Activated CD8-positive, alpha-beta memory T cell treated with anti-CD3 and anti-CD28 coated beads for 1 hour (primary cell): ENCODE measurements at regions not wholly inside any gene's neighbourhood (a gene's known extent, or its start where the extent isn't known, plus 50 kb on each side); places are given as distances from the start of the nearest gene placed in this dataset.

Experiments
- DNase-seq, 2 donors: peaks; one replicate each; pipeline ENCODE4 v3.0.0-alpha.2; 2020; ENCODE audit warnings: low read depth in 1 of 2; ENCODE audit errors: extremely low read depth in 1 of 2

DNA sequence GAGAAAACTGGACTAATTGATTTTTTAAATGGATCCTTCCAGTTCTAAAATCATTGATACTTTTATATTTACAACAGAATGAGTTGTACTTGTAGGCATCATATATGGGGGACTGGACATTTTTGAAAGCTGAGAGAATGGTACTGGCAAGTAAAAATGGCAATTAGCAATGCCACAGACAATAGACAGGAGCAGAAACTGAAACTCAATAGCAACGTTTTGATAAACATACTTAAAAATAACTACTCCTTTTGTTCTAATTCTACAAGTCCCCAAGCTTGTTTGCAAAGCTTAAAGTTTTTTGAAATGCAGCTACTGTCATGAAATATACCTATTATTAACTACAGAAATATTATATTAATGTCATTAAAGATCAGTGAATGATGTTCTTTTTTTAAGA is 52.8 kb upstream of the FBXL7 start:
- DNase-seq, result no peak

DNA sequence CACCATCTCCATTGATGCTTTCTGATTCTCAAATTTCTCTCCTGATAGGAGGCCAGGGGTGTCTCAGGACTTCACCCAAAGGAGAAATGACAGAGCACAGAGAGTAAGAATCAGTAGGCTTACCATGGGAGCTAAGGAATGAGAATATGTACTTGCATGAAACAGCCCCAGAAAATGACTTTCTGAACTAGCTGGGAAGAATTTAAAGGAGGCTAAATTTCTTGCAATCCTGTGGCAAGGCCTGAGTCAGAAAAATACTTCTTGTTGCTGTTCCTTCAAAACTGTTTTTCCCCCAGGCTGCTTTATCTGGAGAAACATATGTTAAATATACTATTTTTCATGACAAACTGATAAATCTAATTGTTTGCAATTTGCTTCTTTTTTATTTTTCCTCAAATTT is 53.4 kb upstream of the FBXL7 start:
- DNase-seq, result no peak

DNA sequence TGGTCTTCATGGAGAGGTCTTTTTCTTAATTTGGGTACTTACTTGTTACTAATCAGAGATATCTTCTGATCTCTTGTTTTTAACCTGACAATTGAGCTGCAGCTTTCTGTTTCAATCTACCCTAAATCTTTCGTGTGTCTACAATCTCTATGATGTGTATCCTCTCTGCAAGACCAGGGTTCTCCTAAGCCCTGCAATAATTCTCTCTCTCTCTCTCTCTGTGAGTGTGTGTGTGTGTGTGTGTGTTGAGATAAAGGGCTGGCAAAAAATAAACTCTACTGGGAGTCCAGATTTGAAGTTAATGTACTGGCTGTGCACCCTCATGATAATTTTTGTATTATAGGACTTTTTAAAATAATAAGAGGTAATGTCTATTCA is 57.8 kb upstream of the FBXL7 start:
- DNase-seq, result no peak

DNA sequence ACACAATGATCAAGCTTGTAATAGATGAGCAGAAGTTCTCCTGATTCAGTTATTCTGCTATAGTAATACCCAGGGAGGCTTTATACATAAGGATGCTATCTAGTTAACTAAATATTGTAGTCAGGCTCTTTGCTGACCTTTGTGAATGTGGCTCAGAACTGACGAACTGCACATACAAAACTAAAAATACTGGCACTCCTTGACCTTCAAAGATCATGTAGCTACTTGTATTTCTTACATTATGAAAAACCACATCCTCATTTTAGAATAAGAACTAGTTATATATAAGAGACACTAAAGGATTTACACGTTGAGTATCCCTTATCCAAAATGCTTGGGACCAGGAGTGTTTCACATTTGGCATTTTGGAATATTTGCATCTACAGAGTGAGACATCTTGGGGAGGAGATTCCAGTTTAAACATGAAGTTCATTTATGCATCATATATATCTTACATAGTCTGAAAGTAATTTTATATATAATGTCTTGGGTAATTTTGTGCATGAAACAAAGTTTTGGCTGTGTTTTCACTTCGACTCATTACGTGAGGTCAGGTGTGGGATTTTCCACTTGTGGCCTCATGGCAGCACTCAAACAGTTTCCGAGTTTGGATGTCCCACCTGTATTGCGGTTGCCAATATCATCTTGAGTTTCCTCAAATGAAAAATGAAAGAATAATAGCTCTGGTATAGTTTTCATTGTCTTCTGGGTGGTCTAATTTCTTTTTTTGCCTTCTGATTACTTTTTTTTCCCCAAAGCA is 58.4 kb upstream of the FBXL7 start:
- no peak for DNase-seq

DNA sequence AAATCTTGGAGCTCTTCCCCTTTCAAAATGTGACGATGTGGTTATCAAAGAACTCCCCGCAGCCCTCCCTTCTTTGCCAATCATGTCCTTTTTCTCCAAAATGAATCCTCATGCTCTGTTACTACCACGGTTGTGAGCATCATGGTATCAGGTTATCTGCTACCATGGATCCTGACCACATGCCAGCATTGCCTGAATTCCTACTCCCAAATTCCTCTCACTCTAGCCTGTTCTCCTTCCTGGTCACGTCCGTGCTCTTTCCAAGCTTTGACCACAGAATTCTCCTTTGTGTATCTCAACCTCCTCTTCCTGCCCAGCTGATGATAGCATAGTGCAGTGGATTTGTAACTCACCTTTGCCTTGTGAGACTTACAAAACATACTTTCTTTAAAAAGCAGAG is 59.5 kb upstream of the FBXL7 start:
- DNase-seq, result no peak

DNA sequence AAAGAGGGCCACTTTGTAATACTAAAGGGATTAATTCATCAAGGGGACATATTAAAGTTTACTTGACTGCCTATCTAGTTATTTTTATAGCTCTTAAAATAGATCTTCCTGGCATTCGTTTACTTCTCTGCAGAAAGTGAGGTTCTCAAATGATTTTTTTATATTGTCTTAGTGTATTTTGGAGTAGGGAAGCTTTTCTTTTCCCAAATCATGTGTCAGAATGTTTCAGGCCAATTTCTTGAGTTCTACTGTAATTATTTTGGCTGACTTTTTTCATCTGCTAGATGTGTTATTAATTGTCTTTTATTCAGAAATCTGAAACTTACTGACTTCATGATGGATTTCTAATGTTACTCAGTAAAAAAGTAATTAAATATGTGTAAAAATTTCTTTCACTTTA is 60.2 kb upstream of the FBXL7 start:
- no peak for DNase-seq

DNA sequence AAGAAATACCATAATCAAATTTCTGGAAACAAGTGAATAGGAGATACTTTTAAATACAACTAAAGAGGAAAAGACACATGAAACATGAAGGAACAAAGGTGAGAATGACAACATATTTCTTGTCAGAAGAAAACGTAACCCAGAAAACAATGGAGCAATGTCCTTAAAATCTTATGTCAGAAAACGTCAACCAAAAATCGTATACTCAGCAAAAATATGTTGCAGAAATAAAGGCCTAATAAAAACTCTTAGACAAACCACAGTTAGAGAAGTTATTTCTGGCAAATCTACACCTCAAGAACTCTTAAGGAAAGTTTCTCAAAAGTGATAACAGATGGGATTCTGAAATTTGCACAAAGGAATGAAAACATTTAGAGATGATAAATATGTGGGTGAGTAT is 66.3 kb upstream of the FBXL7 start:
- no peak for DNase-seq

DNA sequence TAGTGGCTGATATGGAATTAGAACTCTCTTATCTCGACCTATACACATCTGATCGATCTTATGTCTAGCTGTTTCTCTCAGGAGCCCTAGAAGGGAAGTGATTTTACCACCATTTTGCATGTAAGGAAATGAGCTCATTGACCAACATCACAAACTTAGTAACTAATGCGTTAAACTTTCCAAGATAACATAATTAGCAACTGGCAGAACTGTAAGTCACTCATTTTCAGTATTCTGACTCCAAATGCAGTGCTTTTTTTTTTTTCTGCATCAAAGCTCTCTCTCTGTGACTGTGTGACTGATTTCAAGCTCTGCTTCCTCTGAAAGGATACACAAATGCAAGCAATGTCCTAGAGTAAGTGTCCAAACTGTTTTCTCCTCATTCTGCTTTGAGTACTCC is 68.1 kb upstream of the FBXL7 start:
- no peak for DNase-seq

DNA sequence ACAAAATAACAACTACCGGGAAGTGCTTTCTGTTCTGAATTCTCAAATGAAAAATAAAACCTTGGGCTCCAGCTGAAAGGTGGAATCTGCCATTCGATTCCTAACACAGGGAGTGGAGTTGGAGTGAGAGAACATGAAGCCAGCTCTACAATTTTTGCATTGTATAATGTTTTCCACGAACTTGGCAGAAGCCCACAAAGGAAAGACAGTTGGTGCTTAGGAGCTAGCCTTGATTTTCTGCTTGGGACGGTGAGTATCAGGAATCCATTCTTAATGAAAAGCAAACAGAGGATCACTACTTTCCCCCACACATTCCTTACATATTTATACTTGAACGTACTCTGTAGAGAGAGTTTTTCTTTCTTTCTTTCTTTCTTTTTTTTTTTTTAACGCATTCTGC is 74.2 kb upstream of the FBXL7 start:
- DNase-seq, result no peak

DNA sequence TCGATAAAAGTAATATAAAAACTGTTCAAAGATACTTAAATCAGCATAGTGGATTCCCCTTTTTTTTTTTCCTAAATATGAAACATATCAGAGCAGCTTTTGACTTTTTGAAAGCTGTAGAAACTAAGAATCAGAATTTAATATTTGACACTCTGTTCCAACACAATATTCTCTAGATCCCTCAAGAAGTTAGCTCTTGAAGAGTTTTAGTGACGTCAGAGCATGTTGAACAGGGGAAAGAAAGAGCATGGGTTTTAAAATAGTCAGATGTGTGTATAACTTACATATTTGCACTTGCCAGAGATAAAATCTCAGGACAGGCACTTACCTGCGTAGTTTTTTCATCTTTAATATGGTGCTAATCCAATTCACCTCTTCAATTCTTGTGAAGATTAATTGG is 75.2 kb upstream of the FBXL7 start:
- no peak for DNase-seq

DNA sequence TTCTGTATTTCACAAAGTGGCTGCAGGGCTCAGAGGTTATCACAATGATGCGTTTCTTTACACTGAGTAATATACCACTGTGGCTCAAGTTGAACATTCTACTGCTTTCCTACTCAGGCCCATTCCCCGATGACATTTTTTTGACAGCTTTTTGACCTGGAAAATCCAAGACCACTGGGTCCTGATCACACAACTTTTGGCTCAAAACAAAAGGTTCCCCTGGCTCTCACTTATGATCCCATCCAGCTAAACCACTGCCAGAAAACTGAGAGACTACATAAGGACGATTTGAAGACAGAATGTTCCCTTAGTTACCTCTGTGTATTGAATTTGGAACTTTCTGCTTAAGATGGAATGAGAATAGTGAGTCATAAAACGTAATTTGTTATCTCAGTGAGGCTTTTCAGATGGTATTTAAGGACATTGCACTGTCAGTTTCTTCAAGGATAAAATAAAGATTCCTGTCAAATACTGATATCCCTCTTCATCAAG is 78.0 kb upstream of the FBXL7 start:
- DNase-seq, result no peak

DNA sequence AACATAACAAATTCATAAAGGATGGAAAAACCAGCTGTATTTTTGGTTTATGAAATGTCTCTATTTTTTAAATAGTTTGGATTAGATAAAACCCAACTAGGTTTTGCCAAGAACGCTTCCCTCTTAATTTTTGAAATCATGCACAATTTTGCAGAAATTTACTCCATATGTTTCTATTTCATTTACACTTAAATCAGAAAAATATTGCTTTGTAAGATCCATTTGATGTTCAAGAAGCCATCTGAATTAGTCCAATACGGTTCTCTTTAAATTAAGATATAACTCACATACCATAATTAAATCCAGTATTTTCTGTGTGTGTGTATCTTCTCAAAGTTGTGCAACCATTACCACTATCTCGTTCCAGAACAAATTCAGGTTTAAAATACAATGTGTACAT is 78.6 kb upstream of the FBXL7 start:
- DNase-seq, result no peak

DNA sequence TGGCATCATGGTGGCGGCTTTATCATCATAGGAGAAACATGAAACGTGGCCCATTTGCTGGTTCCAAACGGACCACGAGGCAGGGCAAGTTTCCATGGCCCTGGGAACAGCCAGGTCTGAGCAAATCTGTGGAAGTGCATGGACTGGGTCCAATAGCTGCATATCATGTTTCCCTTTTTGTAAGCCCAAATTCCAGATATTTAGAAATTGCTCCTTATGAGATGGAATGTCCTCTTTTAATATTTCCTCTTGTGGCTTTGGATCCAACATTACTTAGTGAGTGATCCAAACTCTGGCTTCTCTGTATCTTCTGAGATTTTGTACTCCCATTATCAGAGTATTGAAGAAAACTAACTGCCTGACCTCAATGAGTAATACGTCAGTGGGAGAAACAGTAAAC is 79.8 kb upstream of the FBXL7 start:
- DNase-seq, result no peak

DNA sequence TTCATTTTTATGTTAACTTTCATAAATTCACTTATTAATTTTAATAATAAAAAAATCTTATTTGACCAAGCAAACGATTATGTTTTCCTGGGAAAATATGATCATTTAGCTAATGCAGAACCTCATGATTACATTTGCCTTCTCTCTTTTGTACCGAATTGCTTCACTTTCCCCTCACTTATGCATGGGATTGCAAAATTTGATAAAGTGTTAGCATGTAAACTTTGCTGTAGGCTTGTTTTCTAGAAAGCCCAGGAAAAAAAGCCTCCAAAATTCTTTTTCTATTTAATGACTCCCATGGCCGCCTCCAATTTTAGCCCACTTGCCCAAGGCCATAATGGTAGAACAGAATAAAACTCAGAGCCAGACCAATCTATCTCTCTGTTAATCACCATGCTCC is 82.8 kb upstream of the FBXL7 start:
- DNase-seq, result no peak

DNA sequence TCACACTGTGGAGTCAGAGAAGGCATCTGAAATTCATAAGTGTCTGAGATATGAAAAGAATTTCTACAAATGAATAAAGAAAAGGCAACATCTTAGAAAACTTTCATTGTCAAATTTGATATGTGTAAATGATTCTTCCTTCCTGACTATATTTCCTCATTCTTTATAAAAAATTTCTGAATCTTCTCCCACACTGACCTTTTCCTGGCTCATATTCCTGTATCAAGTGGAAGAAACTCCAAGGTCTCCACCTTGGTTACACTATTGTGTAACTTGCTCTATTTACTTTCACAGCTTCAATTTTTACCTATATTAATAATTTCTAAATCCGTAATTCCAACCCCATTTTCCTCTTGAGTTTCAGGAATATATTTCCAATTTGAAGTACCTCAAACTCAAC is 93.5 kb upstream of the FBXL7 start:
- DNase-seq, result no peak

DNA sequence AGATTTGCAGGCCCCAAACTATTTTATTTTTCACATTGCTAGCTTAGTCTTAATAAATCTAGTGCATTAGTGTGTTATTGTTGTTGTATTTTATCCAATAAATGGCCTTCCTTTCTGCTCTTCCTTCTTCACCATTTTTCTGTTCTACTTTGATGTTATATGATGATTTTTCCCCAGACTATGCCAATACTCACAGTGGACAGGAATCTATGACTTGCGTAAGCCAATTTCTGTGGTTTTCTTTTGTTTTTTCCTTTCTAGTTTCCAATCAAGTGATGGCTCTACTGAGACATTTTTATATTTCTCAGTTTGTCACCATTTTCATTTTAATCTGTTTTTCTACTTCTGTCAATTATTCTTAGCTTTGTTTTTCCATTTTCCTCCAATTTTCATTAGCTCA is 106.8 kb upstream of the FBXL7 start:
- no peak for DNase-seq

DNA sequence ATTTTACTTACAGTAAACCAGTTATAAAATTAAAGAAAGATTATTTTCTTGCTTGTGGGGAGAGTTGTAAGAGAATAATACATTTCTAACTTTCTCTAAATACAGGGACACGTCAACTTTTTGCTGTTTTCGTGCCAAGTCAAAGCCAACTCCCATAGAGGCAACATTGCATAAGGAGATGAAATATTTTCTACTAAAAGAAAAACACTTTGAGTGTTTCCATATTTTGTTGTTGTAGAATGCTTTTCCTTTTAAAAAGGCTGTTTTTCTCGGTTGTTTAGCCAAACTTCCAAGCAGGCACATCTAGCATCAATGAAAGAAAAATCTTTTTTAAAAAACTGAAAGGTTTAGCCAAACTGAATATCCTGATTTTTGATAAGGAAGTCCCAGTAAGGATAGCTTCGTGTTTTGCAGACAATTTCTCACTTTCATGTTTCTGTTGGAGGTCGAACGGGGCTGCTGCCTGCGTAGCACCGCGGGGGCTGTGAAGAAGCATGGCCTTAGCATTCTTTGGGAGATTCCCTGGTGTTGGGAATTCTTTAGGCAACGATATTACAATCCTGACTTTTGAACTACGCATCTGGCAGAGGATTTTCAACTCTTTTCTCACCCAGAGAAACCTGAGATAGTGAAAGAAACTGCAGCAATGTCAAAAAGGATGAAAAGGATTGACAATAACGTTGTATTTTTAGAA is 108.1 kb upstream of the FBXL7 start:
- DNase-seq, result no peak

DNA sequence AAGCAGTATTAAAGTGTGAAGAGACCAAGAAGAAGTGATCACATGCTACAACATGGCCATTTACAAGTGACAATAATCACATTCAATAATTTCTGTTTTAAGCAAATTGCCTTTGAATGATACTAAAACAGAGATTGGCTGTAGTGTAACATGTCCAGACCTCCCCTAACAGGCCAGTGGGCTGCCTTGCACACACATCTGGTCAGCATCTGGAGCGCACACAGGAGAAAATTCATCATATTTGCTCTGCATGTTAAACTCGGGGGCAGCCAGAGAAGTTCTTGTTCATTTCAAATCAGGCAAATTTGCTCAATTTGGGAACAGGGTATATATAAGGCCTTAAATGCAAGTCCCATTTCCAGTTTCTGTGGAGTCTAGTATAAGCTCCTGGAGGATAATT is 111.1 kb upstream of the FBXL7 start:
- no peak for DNase-seq

DNA sequence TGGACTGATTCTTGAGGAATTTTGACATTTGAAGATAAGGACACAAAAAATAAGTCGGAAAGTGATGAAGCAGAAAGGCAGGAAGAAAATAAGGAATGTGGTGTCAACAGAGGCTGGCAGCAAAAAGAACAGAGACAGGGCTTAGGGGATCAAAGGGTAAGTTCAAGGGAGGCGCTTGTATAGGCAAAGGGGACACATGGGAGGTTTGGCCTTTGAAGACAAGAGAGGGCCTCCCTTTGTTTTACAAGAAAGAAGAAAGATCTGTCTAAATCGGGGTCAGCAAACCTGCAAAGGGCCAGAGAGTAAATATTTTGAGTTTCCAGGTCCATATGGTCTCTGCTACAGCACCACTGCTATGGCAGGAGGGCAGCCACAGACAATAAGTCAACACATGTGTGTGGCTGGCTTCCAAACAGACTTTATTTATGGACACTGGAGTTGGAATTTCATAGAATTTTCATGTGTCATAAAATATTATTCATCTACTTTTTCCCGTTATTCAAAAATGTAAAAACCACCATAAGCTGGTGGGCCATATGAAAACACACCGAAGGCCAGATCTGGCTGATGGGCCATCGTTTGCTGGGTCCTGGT is 112.0 kb upstream of the FBXL7 start:
- DNase-seq, result no peak

DNA sequence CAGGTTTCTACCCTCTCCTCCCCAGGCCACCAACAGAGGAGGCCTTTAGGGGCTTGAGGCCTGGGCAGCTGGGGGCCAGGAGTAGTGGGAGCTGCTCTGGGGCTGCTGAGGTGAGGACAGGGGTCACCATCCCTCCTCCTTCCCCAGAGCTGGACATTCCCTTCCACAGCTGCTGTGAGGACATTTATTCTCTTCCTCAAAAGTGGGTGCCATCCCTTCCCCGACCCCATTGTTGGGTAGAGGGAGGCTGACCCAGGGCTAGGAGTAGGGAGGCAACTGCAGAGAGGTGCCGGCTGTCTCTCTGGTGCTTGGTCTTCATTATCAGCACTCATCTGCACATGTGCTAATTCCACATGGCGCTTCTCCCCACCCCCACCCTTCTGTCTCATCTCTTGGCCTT is 113.9 kb upstream of the FBXL7 start:
- DNase-seq, result no peak

DNA sequence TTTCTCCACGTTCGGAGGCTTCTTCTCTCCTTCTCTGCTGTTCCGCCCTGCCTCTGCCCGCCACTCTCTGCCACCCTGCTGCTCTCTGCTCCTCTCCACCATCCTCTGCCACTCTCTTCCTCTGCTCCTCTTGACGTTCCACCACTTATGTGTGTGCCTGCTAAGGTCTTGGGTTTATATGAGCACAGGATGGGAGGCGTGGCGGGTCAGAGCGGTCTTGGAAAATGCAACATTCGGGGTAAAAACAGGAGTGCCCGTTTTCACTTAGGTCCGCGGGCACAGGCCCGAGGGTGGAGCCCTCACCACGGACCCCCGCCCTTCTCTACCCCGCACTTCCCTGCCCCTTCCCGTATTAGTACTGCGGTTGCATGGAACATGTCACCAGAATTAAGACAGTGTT is 114.4 kb upstream of the FBXL7 start:
- DNase-seq, result no peak

DNA sequence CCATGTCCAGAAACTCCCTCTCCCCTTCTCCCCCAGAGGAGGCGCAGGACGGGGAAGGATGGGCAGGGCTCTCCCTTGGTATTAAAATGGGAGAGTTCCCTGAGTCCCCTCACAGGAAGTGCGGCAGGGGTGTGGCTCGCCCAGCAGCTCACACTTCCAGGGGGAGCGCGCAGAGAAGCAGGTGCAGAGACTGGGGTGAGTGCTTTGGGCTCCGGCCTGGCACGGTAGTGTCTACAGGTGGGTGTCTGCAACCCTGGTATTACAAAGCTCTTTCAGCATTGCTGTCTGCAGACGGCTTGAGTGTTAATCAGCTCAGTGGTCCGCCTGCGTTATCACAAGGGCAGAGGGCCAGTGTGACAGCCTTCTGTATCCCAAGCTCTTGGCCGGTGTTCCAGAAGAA is 114.9 kb upstream of the FBXL7 start:
- no peak for DNase-seq
